ENCODE measurements at regions not wholly inside any gene's neighbourhood (a gene's known extent, or its start where the extent isn't known, plus 50 kb on each side); places are given as distances from the start of the nearest gene placed in this dataset.

GRCh38 chr7:64614812-64615211, 51.1 kb upstream of the ZNF107 start:
- Histone ChIP-seq H3K27ac (no peak overlapping the region), H3K9me3 (peaks cover 0 to 8% (median 1%) of the 10 kb centered on the region in 12 donors), H3K4me1 (peaks cover 0 to 3% (median 0%) of the 10 kb centered on the region in 12 donors), H3K27me3 (no peaks in the 10 kb centered on the region), H3K36me3 (no peaks in the 10 kb centered on the region), H3K4me3 (no peak overlapping the region)
- DNase-seq: no peak
- ATAC-seq: no peak
- intact Hi-C loops (cut with DNase I): loop anchor here in 6 of 10 donors (5.0 to 10.0 kb wide), 5 partner anchors 428 to 1610 kb away; no protein-coding TSS in a partner anchor
- 80 to 93% (median 88%) methylated on average over 3 of the region's 3 CpGs for WGBS, 4 donors
- TF ChIP-seq POLR2A (IDR thresholded peaks at IDR 0.05) (no peak), CTCF (IDR thresholded peaks at IDR 0.05) (no peak)

GRCh38 chr7:64613653-64614052, 50.8 kb upstream of the ZNF680 start:
- no peak for ATAC-seq
- no peak overlapping the region for H3K4me3 ChIP-seq
- intact Hi-C loops (cut with DNase I): loop anchor here in 4 of 10 donors (10.0 kb wide), 2 partner anchors 1589 to 1609 kb away; no protein-coding TSS in a partner anchor
- WGBS, 4 donors: 67 to 85% (median 74%) methylated on average over 1 of the region's 1 CpG
- TF ChIP-seq POLR2A (IDR thresholded peaks at IDR 0.05) (no peak), CTCF (IDR thresholded peaks at IDR 0.05) (no peak)
- no peak overlapping the region for H3K27ac ChIP-seq
- no peaks in the 10 kb centered on the region for H3K27me3 ChIP-seq
- H3K9me3 ChIP-seq: no peaks in the 10 kb centered on the region
- H3K4me1 ChIP-seq: no peaks in the 10 kb centered on the region
- no peak for DNase-seq
- H3K36me3 ChIP-seq: no peaks in the 10 kb centered on the region
